Stimulated activated CD4-positive, alpha-beta T cell treated with anti-CD3 and anti-CD28 coated beads, Interleukin-4, amount 100 ng/mL, for 4 hours (primary cell): ENCODE measurements at regions not wholly inside any gene's neighbourhood (a gene's known extent, or its start where the extent isn't known, plus 50 kb on each side); places are given as distances from the start of the nearest gene placed in this dataset.
"Not testable (repeated sequence)": the region's sequence is repeated elsewhere in the genome, so short reads cannot be mapped to it uniquely, and the experiment has no call there.

Experiments used
- DNase-seq, 2 experiments: peaks; one replicate each; pipeline ENCODE4 v3.0.0-alpha.2; 2020

- DNase-seq = no peak
Observed at GRCh38 chr2:198909525-198910267, 548.0 kb downstream of the SATB2 start.

- DNase-seq = no peak
Observed at GRCh38 chr2:198905881-198906612, 551.7 kb downstream of the SATB2 start.

GRCh38 chr2:198901894-198902293 is 555.8 kb downstream of the SATB2 start:
- DNase-seq = no peak

- DNase-seq = no peak
Observed at GRCh38 chr2:198900141-198900540, 557.6 kb downstream of the SATB2 start.

- DNase-seq = no peak
Observed at GRCh38 chr2:198890490-198890889, 567.2 kb downstream of the SATB2 start.

GRCh38 chr2:198883604-198884003 is 574.1 kb downstream of the SATB2 start:
- DNase-seq = no peak

- no peak for DNase-seq
Observed at GRCh38 chr2:198880986-198881385, 576.8 kb downstream of the SATB2 start.

GRCh38 chr2:198880421-198880820 is 577.3 kb downstream of the SATB2 start:
- DNase-seq = no peak

- DNase-seq = no peak
Observed at GRCh38 chr2:198874472-198874858, 583.3 kb downstream of the SATB2 start.

GRCh38 chr2:198873503-198874471 is 584.0 kb downstream of the SATB2 start:
- DNase-seq = no peak

GRCh38 chr2:198863655-198864054 is 594.1 kb downstream of the SATB2 start:
- no peak for DNase-seq

GRCh38 chr2:198861080-198861479 is 596.7 kb downstream of the SATB2 start:
- DNase-seq = no peak

- DNase-seq = no peak
Observed at GRCh38 chr2:198857246-198857645, 600.5 kb downstream of the SATB2 start.

GRCh38 chr2:198855746-198856145 is 602.0 kb downstream of the SATB2 start:
- not testable (repeated sequence) for DNase-seq

- no peak for DNase-seq
Observed at GRCh38 chr2:198852248-198852647, 605.5 kb downstream of the SATB2 start.

GRCh38 chr2:198825534-198825933 is 632.2 kb downstream of the SATB2 start:
- no peak for DNase-seq

- no peak for DNase-seq
Observed at GRCh38 chr2:198817536-198817935, 640.2 kb downstream of the SATB2 start.

GRCh38 chr2:198815626-198816025 is 642.1 kb downstream of the SATB2 start:
- no peak for DNase-seq

GRCh38 chr2:198811198-198811597 is 646.5 kb downstream of the SATB2 start:
- no peak for DNase-seq

GRCh38 chr2:198809976-198810375 is 647.8 kb downstream of the SATB2 start:
- no peak for DNase-seq

GRCh38 chr2:198807131-198807530 is 650.6 kb downstream of the SATB2 start:
- DNase-seq = no peak

- no peak for DNase-seq
Observed at GRCh38 chr2:198795419-198795818, 662.3 kb downstream of the SATB2 start.

GRCh38 chr2:198791623-198792022 is 666.1 kb downstream of the SATB2 start:
- DNase-seq = no peak
